ENCODE measurements at regions not wholly inside any gene's neighbourhood (a gene's known extent, or its start where the extent isn't known, plus 50 kb on each side); places are given as distances from the start of the nearest gene placed in this dataset.

- Histone ChIP-seq H3K27ac (ENCODE audit: low read depth, low read length, severe bottlenecking) (no peak overlapping the region), H3K4me3 (ENCODE audit: extremely low read depth, insufficient read depth, low read length, poor library complexity, severe bottlenecking) (no peak overlapping the region), H3K36me3 (ENCODE audit: control insufficient read depth, insufficient read depth, low read length) (no peaks in the 10 kb centered on the region), H3K4me1 (ENCODE audit: control insufficient read depth, insufficient read depth, low read length, poor library complexity, severe bottlenecking) (no peaks in the 10 kb centered on the region), H3K9me3 (ENCODE audit: control insufficient read depth, low read length) (no peaks in the 10 kb centered on the region)
- 85 to 93% methylated on average over 9 to 11 of the region's 11 CpGs for WGBS, 2 experiments (ENCODE audit: insufficient coverage in 2 of 2)
These were observed 527.5 kb downstream of the GALR1 start for GRCh38 chr18:77777163-77777562.

- Histone ChIP-seq H3K36me3 (ENCODE audit: control insufficient read depth, insufficient read depth, low read length) (no peaks in the 10 kb centered on the region), H3K27ac (ENCODE audit: low read depth, low read length, severe bottlenecking) (no peak overlapping the region), H3K4me3 (ENCODE audit: extremely low read depth, insufficient read depth, low read length, poor library complexity, severe bottlenecking) (no peak overlapping the region), H3K4me1 (ENCODE audit: control insufficient read depth, insufficient read depth, low read length, poor library complexity, severe bottlenecking) (no peaks in the 10 kb centered on the region), H3K9me3 (ENCODE audit: control insufficient read depth, low read length) (no peaks in the 10 kb centered on the region)
- 94% methylated on average over 12 to 15 of the region's 18 CpGs for WGBS, 2 experiments (ENCODE audit: insufficient coverage in 2 of 2)
These were observed 535.2 kb downstream of the GALR1 start for GRCh38 chr18:77784759-77785379.

GRCh38 chr18:77785415-77785975 lies 535.8 kb downstream of the GALR1 start:
- Histone ChIP-seq H3K27ac (ENCODE audit: low read depth, low read length, severe bottlenecking) (no peak overlapping the region), H3K4me3 (ENCODE audit: extremely low read depth, insufficient read depth, low read length, poor library complexity, severe bottlenecking) (no peak overlapping the region), H3K36me3 (ENCODE audit: control insufficient read depth, insufficient read depth, low read length) (no peaks in the 10 kb centered on the region), H3K9me3 (ENCODE audit: control insufficient read depth, low read length) (no peaks in the 10 kb centered on the region), H3K4me1 (ENCODE audit: control insufficient read depth, insufficient read depth, low read length, poor library complexity, severe bottlenecking) (no peaks in the 10 kb centered on the region)
- WGBS, 2 experiments (ENCODE audit: insufficient coverage in 2 of 2): 70 to 100% methylated on average over 1 to 2 of the region's 7 CpGs

- whole genome bisulfite sequencing, 2 experiments (ENCODE audit: insufficient coverage in 2 of 2): no CpG with 5 or more reads among the region's 3 CpGs
- no peaks in the 10 kb centered on the region for H3K36me3 ChIP-seq (ENCODE audit: control insufficient read depth, insufficient read depth, low read length)
- no peak overlapping the region for H3K4me3 ChIP-seq (ENCODE audit: extremely low read depth, insufficient read depth, low read length, poor library complexity, severe bottlenecking)
- H3K27ac ChIP-seq (ENCODE audit: low read depth, low read length, severe bottlenecking): no peak overlapping the region
- H3K4me1 ChIP-seq (ENCODE audit: control insufficient read depth, insufficient read depth, low read length, poor library complexity, severe bottlenecking): no peaks in the 10 kb centered on the region
- H3K9me3 ChIP-seq (ENCODE audit: control insufficient read depth, low read length): no peaks in the 10 kb centered on the region
These were observed 553.4 kb downstream of the GALR1 start for GRCh38 chr18:77803024-77803423.

GRCh38 chr18:77804382-77804781 lies 554.7 kb downstream of the GALR1 start:
- no peak overlapping the region for H3K4me3 ChIP-seq (ENCODE audit: extremely low read depth, insufficient read depth, low read length, poor library complexity, severe bottlenecking)
- WGBS, 2 experiments (ENCODE audit: insufficient coverage in 2 of 2): no CpG with 5 or more reads among the region's 2 CpGs
- no peaks in the 10 kb centered on the region for H3K36me3 ChIP-seq (ENCODE audit: control insufficient read depth, insufficient read depth, low read length)
- H3K4me1 ChIP-seq (ENCODE audit: control insufficient read depth, insufficient read depth, low read length, poor library complexity, severe bottlenecking): no peaks in the 10 kb centered on the region
- no peaks in the 10 kb centered on the region for H3K9me3 ChIP-seq (ENCODE audit: control insufficient read depth, low read length)
- H3K27ac ChIP-seq (ENCODE audit: low read depth, low read length, severe bottlenecking): no peak overlapping the region

GRCh38 chr18:77807650-77808049 lies 558.0 kb downstream of the GALR1 start:
- Histone ChIP-seq H3K4me3 (ENCODE audit: extremely low read depth, insufficient read depth, low read length, poor library complexity, severe bottlenecking) (no peak overlapping the region), H3K4me1 (ENCODE audit: control insufficient read depth, insufficient read depth, low read length, poor library complexity, severe bottlenecking) (no peaks in the 10 kb centered on the region), H3K36me3 (ENCODE audit: control insufficient read depth, insufficient read depth, low read length) (no peaks in the 10 kb centered on the region), H3K27ac (ENCODE audit: low read depth, low read length, severe bottlenecking) (no peak overlapping the region), H3K9me3 (ENCODE audit: control insufficient read depth, low read length) (no peaks in the 10 kb centered on the region)
- WGBS, 2 experiments (ENCODE audit: insufficient coverage in 2 of 2): 53 to 77% methylated on average over 2 of the region's 2 CpGs

GRCh38 chr18:77811503-77811902 lies 561.9 kb downstream of the GALR1 start:
- H3K27ac ChIP-seq (ENCODE audit: low read depth, low read length, severe bottlenecking): no peak overlapping the region
- H3K9me3 ChIP-seq (ENCODE audit: control insufficient read depth, low read length): peaks cover 6% of the 10 kb centered on the region
- H3K4me3 ChIP-seq (ENCODE audit: extremely low read depth, insufficient read depth, low read length, poor library complexity, severe bottlenecking): no peak overlapping the region
- no peaks in the 10 kb centered on the region for H3K4me1 ChIP-seq (ENCODE audit: control insufficient read depth, insufficient read depth, low read length, poor library complexity, severe bottlenecking)
- 86% methylated on average over 5 of the region's 5 CpGs for WGBS, 2 experiments (ENCODE audit: insufficient coverage in 2 of 2)
- H3K36me3 ChIP-seq (ENCODE audit: control insufficient read depth, insufficient read depth, low read length): no peaks in the 10 kb centered on the region

GRCh38 chr18:77815666-77816338 lies 566.2 kb downstream of the GALR1 start:
- H3K27ac ChIP-seq (ENCODE audit: low read depth, low read length, severe bottlenecking): no peak overlapping the region
- H3K4me3 ChIP-seq (ENCODE audit: extremely low read depth, insufficient read depth, low read length, poor library complexity, severe bottlenecking): no peak overlapping the region
- H3K9me3 ChIP-seq (ENCODE audit: control insufficient read depth, low read length): peaks cover 6% of the 10 kb centered on the region
- H3K4me1 ChIP-seq (ENCODE audit: control insufficient read depth, insufficient read depth, low read length, poor library complexity, severe bottlenecking): no peaks in the 10 kb centered on the region
- WGBS, 2 experiments (ENCODE audit: insufficient coverage in 2 of 2): 78 to 80% methylated on average over 1 to 2 of the region's 3 CpGs
- H3K36me3 ChIP-seq (ENCODE audit: control insufficient read depth, insufficient read depth, low read length): no peaks in the 10 kb centered on the region

- H3K36me3 ChIP-seq (ENCODE audit: control insufficient read depth, insufficient read depth, low read length): no peaks in the 10 kb centered on the region
- WGBS, 2 experiments (ENCODE audit: insufficient coverage in 2 of 2): 75 to 92% methylated on average over 1 of the region's 1 CpG
- peaks cover 6% of the 10 kb centered on the region for H3K9me3 ChIP-seq (ENCODE audit: control insufficient read depth, low read length)
- no peaks in the 10 kb centered on the region for H3K4me1 ChIP-seq (ENCODE audit: control insufficient read depth, insufficient read depth, low read length, poor library complexity, severe bottlenecking)
- no peak overlapping the region for H3K4me3 ChIP-seq (ENCODE audit: extremely low read depth, insufficient read depth, low read length, poor library complexity, severe bottlenecking)
- no peak overlapping the region for H3K27ac ChIP-seq (ENCODE audit: low read depth, low read length, severe bottlenecking)
These were observed 568.7 kb downstream of the GALR1 start for GRCh38 chr18:77818328-77818727.

GRCh38 chr18:77820472-77820871 lies 570.8 kb downstream of the GALR1 start:
- WGBS, 2 experiments (ENCODE audit: insufficient coverage in 2 of 2): 85 to 91% methylated on average over 12 to 14 of the region's 14 CpGs
- Histone ChIP-seq H3K4me3 (ENCODE audit: extremely low read depth, insufficient read depth, low read length, poor library complexity, severe bottlenecking) (no peak overlapping the region), H3K36me3 (ENCODE audit: control insufficient read depth, insufficient read depth, low read length) (no peaks in the 10 kb centered on the region), H3K9me3 (ENCODE audit: control insufficient read depth, low read length) (peaks cover 6% of the 10 kb centered on the region), H3K27ac (ENCODE audit: low read depth, low read length, severe bottlenecking) (no peak overlapping the region), H3K4me1 (ENCODE audit: control insufficient read depth, insufficient read depth, low read length, poor library complexity, severe bottlenecking) (no peaks in the 10 kb centered on the region)

- Histone ChIP-seq H3K9me3 (ENCODE audit: control insufficient read depth, low read length) (no peaks in the 10 kb centered on the region), H3K4me3 (ENCODE audit: extremely low read depth, insufficient read depth, low read length, poor library complexity, severe bottlenecking) (no peak overlapping the region), H3K27ac (ENCODE audit: low read depth, low read length, severe bottlenecking) (no peak overlapping the region), H3K36me3 (ENCODE audit: control insufficient read depth, insufficient read depth, low read length) (no peaks in the 10 kb centered on the region), H3K4me1 (ENCODE audit: control insufficient read depth, insufficient read depth, low read length, poor library complexity, severe bottlenecking) (no peaks in the 10 kb centered on the region)
- WGBS, 2 experiments (ENCODE audit: insufficient coverage in 2 of 2): 96 to 100% methylated on average over 2 to 6 of the region's 7 CpGs
These were observed 572.2 kb downstream of the GALR1 start for GRCh38 chr18:77821892-77822291.

Data from mesodermal cell (in vitro differentiated cells).